ENCODE measurements at regions not wholly inside any gene's neighbourhood (a gene's known extent, or its start where the extent isn't known, plus 50 kb on each side); places are given as distances from the start of the nearest gene placed in this dataset.

- H3K36me3 ChIP-seq (ENCODE audit: control insufficient read depth, insufficient read depth, low read length) = no peaks in the 10 kb centered on the region
- H3K4me3 ChIP-seq (ENCODE audit: low read depth, low read length) = no peak overlapping the region
- TF ChIP-seq CTCF (IDR thresholded peaks at IDR 0.05; ENCODE audit: insufficient read depth, low read length, poor library complexity, severe bottlenecking) = no peak
- no peak for DNase-seq (ENCODE audit: low read depth)
- no peaks in the 10 kb centered on the region for H3K27me3 ChIP-seq (ENCODE audit: control insufficient read depth, insufficient read depth, low read length)
Measured at GRCh38 chr7:138287549-138287948, 172.5 kb upstream of the TRIM24 start.

- no peak for DNase-seq (ENCODE audit: low read depth)
- Histone ChIP-seq H3K27me3 (ENCODE audit: control insufficient read depth, insufficient read depth, low read length) (no peaks in the 10 kb centered on the region), H3K36me3 (ENCODE audit: control insufficient read depth, insufficient read depth, low read length) (no peaks in the 10 kb centered on the region), H3K4me3 (ENCODE audit: low read depth, low read length) (no peak overlapping the region)
- no peak for TF ChIP-seq CTCF (IDR thresholded peaks at IDR 0.05; ENCODE audit: insufficient read depth, low read length, poor library complexity, severe bottlenecking)
Measured at GRCh38 chr7:138289082-138289481, 171.0 kb upstream of the TRIM24 start.

GRCh38 chr7:138289864-138290263 is 170.2 kb upstream of the TRIM24 start:
- Histone ChIP-seq H3K27me3 (ENCODE audit: control insufficient read depth, insufficient read depth, low read length) (no peaks in the 10 kb centered on the region), H3K36me3 (ENCODE audit: control insufficient read depth, insufficient read depth, low read length) (no peaks in the 10 kb centered on the region), H3K4me3 (ENCODE audit: low read depth, low read length) (no peak overlapping the region)
- no peak for TF ChIP-seq CTCF (IDR thresholded peaks at IDR 0.05; ENCODE audit: insufficient read depth, low read length, poor library complexity, severe bottlenecking)
- DNase-seq (ENCODE audit: low read depth) = no peak

- no peaks in the 10 kb centered on the region for H3K27me3 ChIP-seq (ENCODE audit: control insufficient read depth, insufficient read depth, low read length)
- no peak for TF ChIP-seq CTCF (IDR thresholded peaks at IDR 0.05; ENCODE audit: insufficient read depth, low read length, poor library complexity, severe bottlenecking)
- H3K36me3 ChIP-seq (ENCODE audit: control insufficient read depth, insufficient read depth, low read length) = no peaks in the 10 kb centered on the region
- no peak overlapping the region for H3K4me3 ChIP-seq (ENCODE audit: low read depth, low read length)
- no peak for DNase-seq (ENCODE audit: low read depth)
Measured at GRCh38 chr7:138292951-138293350, 167.1 kb upstream of the TRIM24 start.

- Histone ChIP-seq H3K36me3 (ENCODE audit: control insufficient read depth, insufficient read depth, low read length) (no peaks in the 10 kb centered on the region), H3K27me3 (ENCODE audit: control insufficient read depth, insufficient read depth, low read length) (no peaks in the 10 kb centered on the region), H3K4me3 (ENCODE audit: low read depth, low read length) (no peak overlapping the region)
- DNase-seq (ENCODE audit: low read depth) = no peak
- TF ChIP-seq CTCF (IDR thresholded peaks at IDR 0.05; ENCODE audit: insufficient read depth, low read length, poor library complexity, severe bottlenecking) = no peak
Measured at GRCh38 chr7:138295049-138295637, 164.9 kb upstream of the TRIM24 start.

GRCh38 chr7:138297526-138297925 is 162.5 kb upstream of the TRIM24 start:
- no peak overlapping the region for H3K4me3 ChIP-seq (ENCODE audit: low read depth, low read length)
- no peaks in the 10 kb centered on the region for H3K36me3 ChIP-seq (ENCODE audit: control insufficient read depth, insufficient read depth, low read length)
- H3K27me3 ChIP-seq (ENCODE audit: control insufficient read depth, insufficient read depth, low read length) = no peaks in the 10 kb centered on the region
- DNase-seq (ENCODE audit: low read depth) = no peak
- TF ChIP-seq CTCF (IDR thresholded peaks at IDR 0.05; ENCODE audit: insufficient read depth, low read length, poor library complexity, severe bottlenecking) = no peak
